ENCODE measurements at regions not wholly inside any gene's neighbourhood (a gene's known extent, or its start where the extent isn't known, plus 50 kb on each side); places are given as distances from the start of the nearest gene placed in this dataset.
"Not testable (repeated sequence)": the region's sequence is repeated elsewhere in the genome, so short reads cannot be mapped to it uniquely, and the experiment has no call there.

DNA sequence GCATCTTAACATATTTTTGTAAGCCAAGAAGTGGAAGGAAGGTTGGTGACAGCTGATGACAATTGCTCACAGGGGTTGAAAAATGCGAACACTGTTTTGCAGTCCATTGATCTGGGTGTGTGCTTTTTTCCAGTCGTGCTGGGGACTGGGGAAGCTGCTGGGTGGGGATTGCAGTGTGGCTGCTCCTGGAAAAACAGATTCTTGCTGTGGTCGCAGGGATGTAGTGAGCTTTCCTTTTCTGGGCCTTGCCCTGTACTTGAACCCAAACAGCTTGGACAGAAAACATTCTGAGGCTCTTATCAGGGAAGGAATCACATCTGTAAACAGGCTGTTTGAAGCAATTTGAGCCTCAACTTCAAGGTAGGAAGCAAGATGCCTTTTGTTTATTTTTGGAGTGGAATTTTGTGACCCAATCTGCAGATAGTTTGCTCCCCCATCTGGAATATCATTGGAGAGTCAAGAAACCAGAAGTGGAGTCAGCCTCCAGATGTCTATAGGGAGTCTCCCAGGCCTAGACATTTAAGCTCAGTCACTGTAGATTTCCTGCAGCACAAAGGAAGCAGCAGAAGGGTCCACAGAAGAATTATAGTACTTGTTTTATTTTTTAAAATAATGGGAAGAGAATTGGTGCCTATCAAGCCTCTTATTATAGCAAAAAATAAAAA lies 279.2 kb upstream of the FERMT1 start:
- DNase-seq (no peak), ATAC-seq (no peak)
- intact Hi-C loops (cut with micrococcal nuclease): no loop called here

DNA sequence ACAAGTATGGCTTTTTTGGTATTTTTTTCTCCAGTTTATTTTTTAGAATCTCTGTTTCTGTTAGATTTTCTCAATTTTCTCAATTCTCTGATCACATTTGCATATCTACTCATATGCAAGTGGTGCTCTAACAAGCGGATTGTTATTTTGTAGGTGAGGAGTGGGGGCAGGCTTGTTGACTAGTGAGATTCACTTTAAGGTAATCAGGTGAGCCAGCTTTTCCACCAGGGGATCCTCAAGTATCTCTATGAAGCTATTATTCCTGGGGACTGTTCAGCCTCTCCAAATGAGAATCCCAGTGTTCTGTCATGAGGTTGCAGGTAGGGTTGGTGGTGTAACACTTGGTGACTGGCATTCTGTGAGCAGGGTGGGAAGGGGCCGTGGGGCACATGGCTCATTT lies 274.3 kb upstream of the FERMT1 start:
- intact Hi-C loops (cut with micrococcal nuclease): no loop called here
- DNase-seq: no peak
- no peak for ATAC-seq

GRCh38 chr20:6395695-6396094 lies 272.9 kb upstream of the FERMT1 start:
- intact Hi-C loops (cut with micrococcal nuclease): no loop called here
- ATAC-seq: no peak
- no peak for DNase-seq

DNA sequence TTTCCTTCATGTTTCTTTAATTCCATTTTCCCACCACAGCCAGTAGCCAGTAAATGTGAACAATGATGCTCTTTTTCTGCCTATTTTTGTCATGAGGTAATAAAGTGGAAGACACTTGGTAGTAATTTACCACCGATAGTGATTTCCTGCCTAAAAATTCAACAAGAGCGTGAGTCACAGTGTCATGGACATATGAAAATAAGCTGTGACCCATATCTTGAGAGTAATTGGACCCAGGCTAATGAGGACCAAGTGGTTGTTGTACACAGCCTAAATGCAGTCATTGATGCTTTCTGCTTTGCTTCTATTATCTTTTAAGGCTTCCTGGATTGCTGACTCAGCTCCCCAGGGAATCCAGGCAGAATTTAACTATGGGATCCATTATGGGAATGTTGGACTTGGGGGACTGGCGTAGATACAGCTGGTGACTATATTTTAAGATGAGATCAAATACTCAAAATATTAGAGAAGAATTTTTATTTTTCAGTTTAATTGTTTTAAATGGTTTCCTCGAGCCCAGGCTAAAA lies 265.9 kb upstream of the FERMT1 start:
- intact Hi-C loops (cut with micrococcal nuclease): no loop called here
- DNase-seq: no peak
- ATAC-seq: no peak

- DNase-seq (no peak), ATAC-seq (no peak)
- intact Hi-C loops (cut with micrococcal nuclease): no loop called here
Observed at GRCh38 chr20:6384956-6385486, 262.2 kb upstream of the FERMT1 start.

DNA sequence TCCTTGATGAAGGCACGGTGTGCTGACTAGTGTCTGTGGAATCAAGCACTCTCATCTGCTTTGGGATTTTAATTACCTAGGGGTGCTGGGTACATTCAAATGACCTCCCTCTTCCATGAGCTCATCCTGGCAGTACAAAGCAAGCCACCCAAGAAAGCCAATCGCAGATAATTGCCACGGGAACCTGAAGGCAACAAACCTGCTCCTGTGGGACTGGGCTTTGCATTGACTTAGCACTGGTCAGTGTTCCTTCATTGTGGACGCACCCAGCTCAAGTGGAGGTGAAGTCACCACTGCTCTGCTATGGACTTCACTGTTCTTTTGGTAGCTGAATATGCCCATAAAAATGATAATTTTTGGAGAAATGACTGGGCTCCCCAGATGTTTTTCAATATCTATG lies 261.6 kb upstream of the FERMT1 start:
- no peak for ATAC-seq
- intact Hi-C loops (cut with micrococcal nuclease): no loop called here
- DNase-seq: no peak

GRCh38 chr20:6381887-6382286 lies 259.1 kb upstream of the FERMT1 start:
- DNase-seq (no peak), ATAC-seq (no peak)
- intact Hi-C loops (cut with micrococcal nuclease): no loop called here

DNA sequence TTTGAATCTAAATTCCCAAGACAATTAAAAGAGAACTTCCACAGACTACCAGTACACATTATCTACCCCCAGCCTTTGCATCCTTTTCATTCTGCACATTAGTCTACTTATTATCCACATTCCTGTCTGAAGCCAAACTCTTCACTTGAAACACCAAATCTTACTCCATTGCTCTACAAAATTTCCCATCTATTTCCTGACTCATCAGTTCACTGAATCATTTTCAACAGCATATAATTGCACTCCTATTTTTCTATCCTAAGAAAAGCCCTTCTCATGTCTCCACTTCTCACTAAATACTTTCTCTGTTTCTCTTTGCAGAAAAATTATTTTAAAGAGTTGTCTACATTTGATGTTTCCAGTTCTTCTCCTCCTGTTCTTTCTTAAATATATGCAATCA lies 239.4 kb upstream of the FERMT1 start:
- DNase-seq (no peak), ATAC-seq (no peak)
- intact Hi-C loops (cut with micrococcal nuclease): no loop called here

GRCh38 chr20:6360766-6361165 lies 237.9 kb upstream of the FERMT1 start:
- intact Hi-C loops (cut with micrococcal nuclease): no loop called here
- no peak for ATAC-seq
- no peak for DNase-seq

GRCh38 chr20:6355754-6356451 lies 233.1 kb upstream of the FERMT1 start:
- intact Hi-C loops (cut with micrococcal nuclease): no loop called here
- ATAC-seq (no peak), DNase-seq (no peak)

- intact Hi-C loops (cut with micrococcal nuclease): no loop called here
- DNase-seq (no peak), ATAC-seq (no peak)
Observed at GRCh38 chr20:6348908-6349307, 226.1 kb upstream of the FERMT1 start.

- DNase-seq: no peak
- intact Hi-C loops (cut with micrococcal nuclease): no loop called here
- ATAC-seq: no peak
Observed at GRCh38 chr20:6347916-6348315, 225.1 kb upstream of the FERMT1 start.

- DNase-seq (no peak), ATAC-seq (no peak)
- intact Hi-C loops (cut with micrococcal nuclease): no loop called here
Observed at GRCh38 chr20:6341491-6341890, 218.7 kb upstream of the FERMT1 start.

DNA sequence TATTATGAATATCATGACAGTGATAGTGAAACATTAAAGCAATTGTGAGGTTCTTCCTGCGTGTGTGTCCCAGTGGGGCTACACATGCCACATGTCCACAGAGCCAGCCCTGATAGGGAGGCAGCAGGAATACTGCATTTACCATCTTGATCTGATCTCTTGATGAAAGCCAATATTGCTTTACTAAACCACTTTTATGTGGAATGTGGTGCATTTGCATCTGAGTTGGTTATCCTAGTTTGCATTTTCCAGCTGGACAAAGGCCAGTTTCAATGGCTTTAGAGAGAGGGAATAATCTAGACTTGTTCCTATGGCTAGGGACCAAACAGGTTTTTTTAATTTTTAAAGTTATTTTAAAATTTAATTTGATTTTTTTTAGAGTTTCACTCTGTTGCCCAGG lies 216.3 kb upstream of the FERMT1 start:
- DNase-seq (no peak), ATAC-seq (no peak)
- intact Hi-C loops (cut with micrococcal nuclease): no loop called here

DNA sequence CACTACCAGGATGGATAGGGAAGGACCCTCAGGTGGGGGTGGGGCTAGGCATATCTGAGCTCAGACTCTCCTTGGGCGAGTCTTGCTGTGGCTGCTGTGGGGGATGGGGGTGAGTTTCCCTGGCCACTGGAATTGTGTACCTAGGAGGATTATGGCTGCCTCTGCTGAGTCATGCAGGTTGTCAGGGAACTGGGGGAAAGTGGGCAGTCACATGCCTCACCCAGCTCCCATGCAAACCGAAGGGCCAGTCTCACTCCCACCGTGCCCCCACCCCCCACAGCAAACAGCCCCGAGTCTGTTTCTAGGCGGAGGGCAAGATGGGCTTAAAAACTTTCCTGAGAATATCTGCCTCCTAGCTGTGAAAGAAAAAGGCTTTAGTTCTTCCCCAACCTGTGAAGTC lies 210.3 kb upstream of the FERMT1 start:
- ATAC-seq: no peak
- DNase-seq: no peak
- intact Hi-C loops (cut with micrococcal nuclease): no loop called here

DNA sequence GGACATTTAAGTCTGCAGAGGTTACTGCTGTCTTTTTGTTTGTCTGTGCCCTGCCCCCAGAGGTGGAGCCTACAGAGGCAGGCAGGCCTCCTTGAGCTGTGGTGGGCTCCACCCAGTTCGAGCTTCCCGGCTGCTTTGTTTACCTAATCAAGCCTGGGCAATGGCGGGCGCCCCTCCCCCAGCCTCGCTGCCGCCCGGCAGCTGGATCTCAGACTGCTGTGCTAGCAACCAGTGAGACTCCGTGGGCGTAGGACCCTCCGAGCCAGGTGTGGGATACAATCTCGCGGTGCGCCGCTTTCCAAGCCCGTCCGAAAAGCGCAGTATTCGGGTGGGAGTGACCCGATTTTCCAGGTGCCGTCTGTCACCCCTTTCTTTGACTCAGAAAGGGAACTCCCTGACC lies 198.4 kb upstream of the FERMT1 start:
- intact Hi-C loops (cut with micrococcal nuclease); DNase-seq; ATAC-seq: not testable (repeated sequence)

GRCh38 chr20:6311841-6312655 lies 189.2 kb upstream of the FERMT1 start:
- DNase-seq (no peak), ATAC-seq (no peak)
- intact Hi-C loops (cut with micrococcal nuclease): no loop called here

DNA sequence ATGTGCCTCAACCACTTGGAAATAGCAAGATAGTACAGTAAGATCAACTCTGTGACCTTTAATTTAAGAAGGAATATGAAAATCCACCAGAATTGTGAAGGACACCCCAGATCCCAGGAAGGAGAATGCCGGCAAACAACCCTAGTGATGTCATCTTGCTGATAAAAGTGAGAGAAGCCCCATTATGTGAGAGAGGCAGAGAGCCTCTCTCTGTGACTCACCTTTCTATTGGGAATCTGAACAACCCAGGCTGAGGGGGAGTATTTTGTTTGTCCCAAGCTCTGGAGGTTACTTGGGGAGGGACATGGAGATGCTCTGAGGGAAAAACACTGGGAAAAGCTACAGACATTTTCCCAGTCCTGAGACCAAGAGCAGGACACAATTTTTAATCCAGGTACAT lies 188.3 kb upstream of the FERMT1 start:
- intact Hi-C loops (cut with micrococcal nuclease): no loop called here
- no peak for ATAC-seq
- no peak for DNase-seq

- intact Hi-C loops (cut with micrococcal nuclease): no loop called here
- ATAC-seq: no peak
- DNase-seq: no peak
Observed at GRCh38 chr20:6305536-6305935, 182.7 kb upstream of the FERMT1 start.

GRCh38 chr20:6302041-6302440 lies 179.2 kb upstream of the FERMT1 start:
- intact Hi-C loops (cut with micrococcal nuclease): no loop called here
- DNase-seq (no peak), ATAC-seq (no peak)

All from left ventricle myocardium superior (tissue), 1 donor.